MCF 10A (cell line): ENCODE measurements at regions not wholly inside any gene's neighbourhood (a gene's known extent, or its start where the extent isn't known, plus 50 kb on each side); places are given as distances from the start of the nearest gene placed in this dataset.
"Not testable (repeated sequence)": the region's sequence is repeated elsewhere in the genome, so short reads cannot be mapped to it uniquely, and the experiment has no call there.

Experiments used
- BruUV-seq: library from RNA; stranded (reverse); fragments of 400-500 nt; replicated peaks from 2 replicates; lab custom pipeline; 2021; lab: Mats Ljungman, UMichigan
- CTCF ChIA-PET: fragments of 300-600 bp; sonication (Branson Sonifier 250); formaldehyde crosslinking; extraction: SDS; loops from one replicate; lab custom pipeline; 2021; ENCODE audit warnings: antibody characterized with exemption, inconsistent platforms; lab: Yijun Ruan, JAX
- POLR2A ChIA-PET: fragments of 300-600, 350-650 bp; sonication (Branson Sonifier 250); formaldehyde crosslinking; extraction: SDS; loops from one replicate; lab custom pipeline; 2020; ENCODE audit warnings: antibody characterized with exemption, inconsistent platforms; lab: Yijun Ruan, JAX
- DNase-seq: peaks from one replicate; pipeline ENCODE4 v3.0.0-alpha.2; 2018; ENCODE audit not compliant: unreplicated experiment
- H3K27ac Mint-ChIP-seq: one replicate; pipeline ENCODE4 v1.8.0; 2022; ENCODE audit warnings: mild to moderate bottlenecking, low read depth, mixed read lengths; ENCODE audit not compliant: unreplicated experiment
- H3K27me3 Mint-ChIP-seq: one replicate; pipeline ENCODE4 v1.8.0; 2022; ENCODE audit warnings: mixed read lengths; ENCODE audit not compliant: insufficient read depth, unreplicated experiment
- H3K36me3 Mint-ChIP-seq: one replicate; pipeline ENCODE4 v1.8.0; 2022; ENCODE audit warnings: mild to moderate bottlenecking, moderate library complexity, mixed read lengths; ENCODE audit not compliant: insufficient read depth, unreplicated experiment
- H3K4me1 Mint-ChIP-seq: one replicate; pipeline ENCODE4 v1.8.0; 2022; ENCODE audit warnings: mixed read lengths; ENCODE audit not compliant: insufficient read depth, unreplicated experiment
- H3K4me3 Mint-ChIP-seq: one replicate; pipeline ENCODE4 v1.8.0; 2022; ENCODE audit warnings: mild to moderate bottlenecking, moderate library complexity, mixed read lengths; ENCODE audit not compliant: unreplicated experiment
- H3K9me3 Mint-ChIP-seq: one replicate; pipeline ENCODE4 v1.8.0; 2022; ENCODE audit warnings: mixed read lengths; ENCODE audit not compliant: unreplicated experiment
- intact Hi-C: fragments of 100-400 bp; cut with micrococcal nuclease; formaldehyde crosslinking; loops from 2 replicates; pipeline ENCODE4 v1.14.1; 2022
- TF ChIP-seq, protein P1 (sequence below): fragments of 200-600 bp; IDR thresholded peaks from one replicate; pipeline ENCODE4 v1.8.0; 2022; ENCODE audit warnings: antibody characterized with exemption, mild to moderate bottlenecking; ENCODE audit not compliant: unreplicated experiment

DNA sequence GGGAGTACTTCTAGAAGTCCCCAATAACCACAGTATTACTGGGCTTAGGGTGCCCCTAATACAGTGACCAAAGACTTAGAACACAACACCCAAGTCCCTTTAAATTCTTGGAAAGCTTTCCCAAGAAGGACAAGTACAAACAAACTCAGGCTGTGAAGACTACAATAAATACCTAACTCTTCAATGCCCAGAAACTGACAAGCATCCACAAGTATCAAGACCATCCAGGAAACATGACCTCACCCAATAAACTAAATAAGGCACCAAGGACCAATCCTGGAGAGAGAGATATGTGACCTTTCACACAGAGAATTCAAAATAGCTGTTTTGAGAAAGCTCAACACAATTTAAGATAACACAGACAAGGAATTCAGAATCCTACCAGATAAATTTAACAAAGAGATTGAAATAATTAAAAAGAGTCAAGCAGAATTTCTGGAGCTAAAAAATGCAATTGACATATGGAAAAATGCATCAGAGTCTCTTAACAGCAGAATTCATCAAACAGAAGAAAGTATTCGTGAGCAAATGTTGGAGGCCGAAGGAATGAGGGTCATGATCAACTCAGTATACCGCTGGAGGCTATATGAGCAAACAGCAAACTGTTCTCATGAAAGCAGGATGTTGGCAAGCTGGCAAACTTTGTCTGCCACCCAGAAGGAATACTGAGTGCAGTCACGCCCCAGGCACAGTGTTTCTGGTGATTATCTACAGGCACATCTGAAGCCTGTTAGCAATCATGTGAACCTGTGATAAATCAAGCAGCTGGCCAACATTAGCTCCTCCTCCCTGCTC, 87.0 kb upstream of the NECTIN3 start:
- TF ChIP-seq, protein P1, sequence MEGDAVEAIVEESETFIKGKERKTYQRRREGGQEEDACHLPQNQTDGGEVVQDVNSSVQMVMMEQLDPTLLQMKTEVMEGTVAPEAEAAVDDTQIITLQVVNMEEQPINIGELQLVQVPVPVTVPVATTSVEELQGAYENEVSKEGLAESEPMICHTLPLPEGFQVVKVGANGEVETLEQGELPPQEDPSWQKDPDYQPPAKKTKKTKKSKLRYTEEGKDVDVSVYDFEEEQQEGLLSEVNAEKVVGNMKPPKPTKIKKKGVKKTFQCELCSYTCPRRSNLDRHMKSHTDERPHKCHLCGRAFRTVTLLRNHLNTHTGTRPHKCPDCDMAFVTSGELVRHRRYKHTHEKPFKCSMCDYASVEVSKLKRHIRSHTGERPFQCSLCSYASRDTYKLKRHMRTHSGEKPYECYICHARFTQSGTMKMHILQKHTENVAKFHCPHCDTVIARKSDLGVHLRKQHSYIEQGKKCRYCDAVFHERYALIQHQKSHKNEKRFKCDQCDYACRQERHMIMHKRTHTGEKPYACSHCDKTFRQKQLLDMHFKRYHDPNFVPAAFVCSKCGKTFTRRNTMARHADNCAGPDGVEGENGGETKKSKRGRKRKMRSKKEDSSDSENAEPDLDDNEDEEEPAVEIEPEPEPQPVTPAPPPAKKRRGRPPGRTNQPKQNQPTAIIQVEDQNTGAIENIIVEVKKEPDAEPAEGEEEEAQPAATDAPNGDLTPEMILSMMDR, result no peak
- CTCF ChIA-PET, result interaction anchor here (0.6 to 0.7 kb wide), 3 partner anchors 10 to 876 kb away, joined by 3 to 4 read pairs (median 3); no protein-coding TSS in a partner anchor
- Mint-ChIP-seq H3K27ac (no peak overlapping the region), H3K4me3 (no peak overlapping the region), H3K4me1 (no peaks in the 10 kb centered on the region), H3K36me3 (no peaks in the 10 kb centered on the region), H3K27me3 (no peaks in the 10 kb centered on the region), H3K9me3 (peaks cover 7% of the 10 kb centered on the region)
- DNase-seq, result peak; percentile 24
- intact Hi-C loops, result no loop called here
- POLR2A ChIA-PET, result no interaction called here
- BruUV-seq, result no TSS peak

DNA sequence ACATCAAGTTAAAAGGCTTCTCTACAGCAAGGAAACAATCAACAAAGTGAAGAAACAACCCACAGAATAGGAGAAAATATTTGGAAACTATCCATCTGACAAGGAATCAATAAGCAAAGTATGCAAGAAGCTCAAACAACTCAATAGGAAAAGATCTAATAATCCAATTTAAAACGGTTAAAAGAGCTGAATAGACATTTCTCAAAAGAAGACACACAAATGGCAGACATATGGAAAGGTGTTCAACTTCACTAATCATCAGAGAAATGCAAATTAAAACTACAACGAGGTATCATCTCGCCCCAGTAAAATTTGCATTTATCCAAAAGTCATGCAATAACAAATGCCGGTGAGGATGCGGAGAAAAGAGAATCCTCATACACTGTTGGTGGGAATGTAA, 82.2 kb upstream of the NECTIN3 start:
- no peaks in the 10 kb centered on the region for H3K4me1 Mint-ChIP-seq
- no peak for DNase-seq
- intact Hi-C loops, result no loop called here
- no peak overlapping the region for H3K4me3 Mint-ChIP-seq
- H3K9me3 Mint-ChIP-seq, result peaks cover 7% of the 10 kb centered on the region
- H3K27me3 Mint-ChIP-seq, result no peaks in the 10 kb centered on the region
- H3K27ac Mint-ChIP-seq, result no peak overlapping the region
- CTCF ChIA-PET, result no interaction called here
- POLR2A ChIA-PET, result no interaction called here
- no peaks in the 10 kb centered on the region for H3K36me3 Mint-ChIP-seq
- TF ChIP-seq, protein P1, result no peak
- BruUV-seq, result no TSS peak

DNA sequence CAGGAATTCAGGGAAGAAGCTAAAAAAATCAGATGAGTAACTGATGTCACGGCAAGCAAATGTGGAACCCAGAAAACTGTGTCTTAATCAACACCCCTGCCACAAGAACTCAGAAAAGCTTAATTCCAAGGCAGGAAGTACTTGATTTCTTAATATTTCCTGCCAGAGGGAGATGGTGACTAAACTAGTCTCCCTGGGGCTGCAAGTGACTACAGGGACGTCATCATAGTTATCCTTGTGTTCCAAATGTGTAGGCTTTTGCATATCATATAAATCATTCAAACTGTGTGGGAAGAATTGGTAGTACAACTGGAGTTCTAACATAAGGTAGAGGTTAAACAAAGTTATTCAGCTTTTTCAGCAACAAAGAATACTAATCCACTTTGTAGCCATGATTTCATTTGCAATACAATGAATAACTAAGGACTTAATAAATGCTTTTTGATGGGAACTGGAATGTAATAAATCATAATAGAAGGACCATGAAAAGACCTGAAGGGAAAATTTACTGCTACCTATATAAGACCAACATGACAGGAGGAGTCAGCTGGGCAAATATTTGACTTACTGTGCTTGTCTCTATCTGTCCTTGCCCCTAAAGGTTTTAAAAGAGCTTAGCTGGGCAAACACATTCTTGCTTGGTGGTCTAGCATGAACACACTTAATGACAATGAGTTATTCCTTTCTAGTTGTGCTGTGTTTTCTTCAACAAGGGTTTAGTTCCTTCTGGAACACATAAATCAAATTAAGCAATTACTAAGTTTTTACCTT, 76.0 kb upstream of the NECTIN3 start:
- ChIA-PET POLR2A (interaction anchor here (0.6 kb wide), 3 partner anchors 18 to 860 kb away, joined by 3 read pairs; no protein-coding TSS in a partner anchor), CTCF (interaction anchor here (0.7 to 2.1 kb wide), 2 partner anchors 13 to 29 kb away, joined by 3 to 6 read pairs; no protein-coding TSS in a partner anchor)
- Mint-ChIP-seq H3K27me3 (no peaks in the 10 kb centered on the region), H3K4me1 (peaks cover 7% of the 10 kb centered on the region), H3K36me3 (no peaks in the 10 kb centered on the region), H3K27ac (no peak overlapping the region), H3K4me3 (no peak overlapping the region), H3K9me3 (no peaks in the 10 kb centered on the region)
- BruUV-seq, result no TSS peak
- intact Hi-C loops, result no loop called here
- TF ChIP-seq, protein P1, result no peak
- peak; percentile 71 for DNase-seq

DNA sequence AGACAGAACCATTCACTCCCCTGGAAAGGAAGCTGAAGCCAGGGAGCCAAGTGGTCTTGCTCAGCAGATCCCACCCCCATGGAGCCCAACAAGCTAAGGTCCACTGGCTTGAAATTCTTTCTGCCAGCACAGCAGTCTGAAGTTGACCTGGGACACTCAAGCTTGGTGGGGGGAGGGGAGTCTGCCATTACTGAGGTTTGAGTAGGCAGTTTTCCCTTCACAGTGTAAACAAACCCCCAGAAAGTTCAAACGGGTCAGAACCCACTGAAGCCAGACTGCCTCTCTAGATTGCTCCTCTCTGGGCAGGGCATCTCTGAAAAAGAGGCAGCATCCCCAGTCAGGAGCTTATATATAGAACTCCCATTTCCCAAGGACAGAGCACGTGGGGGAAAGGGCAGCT, 72.8 kb upstream of the NECTIN3 start:
- H3K27me3 Mint-ChIP-seq, intact Hi-C loops, H3K9me3 Mint-ChIP-seq, H3K27ac Mint-ChIP-seq, DNase-seq, H3K4me1 Mint-ChIP-seq, H3K4me3 Mint-ChIP-seq, H3K36me3 Mint-ChIP-seq, BruUV-seq: not testable (repeated sequence)
- ChIA-PET POLR2A (interaction anchor here (0.6 to 1.2 kb wide), 2 partner anchors 75 to 328 kb away, joined by 3 to 4 read pairs; no protein-coding TSS in a partner anchor), CTCF (interaction anchor here (0.6 kb wide), 2 partner anchors 70 to 71 kb away, joined by 3 to 5 read pairs; no protein-coding TSS in a partner anchor)
